ENCODE measurements at regions not wholly inside any gene's neighbourhood (a gene's known extent, or its start where the extent isn't known, plus 50 kb on each side); places are given as distances from the start of the nearest gene placed in this dataset.

- Histone ChIP-seq H3K4me3 (ENCODE audit: low read length) (no peak overlapping the region), H3K27me3 (ENCODE audit: insufficient read depth, low read depth, low read length) (no peaks in the 10 kb centered on the region), H3K9ac (ENCODE audit: low read length) (no peak overlapping the region), H3K36me3 (ENCODE audit: insufficient read depth, low read length) (no peaks in the 10 kb centered on the region), H3K79me2 (replicated peaks; ENCODE audit: insufficient read depth, low read length) (no peaks in the 10 kb centered on the region), H3K4me2 (ENCODE audit: low read length) (no peak overlapping the region), H2AFZ (ENCODE audit: low read depth, low read length) (no peak overlapping the region), H3K9me2 (ENCODE audit: insufficient read depth, low read length) (no peaks in the 10 kb centered on the region), H3F3A (ENCODE audit: insufficient read depth, low read length, poor library complexity, severe bottlenecking) (no peaks in the 10 kb centered on the region), H3K27ac (ENCODE audit: low read length) (no peak overlapping the region), H4K20me1 (ENCODE audit: insufficient read depth) (no peaks in the 10 kb centered on the region), H3K9me3 (ENCODE audit: low read length) (peaks cover 3% of the 10 kb centered on the region)
- TF ChIP-seq EZH2 (IDR thresholded peaks at IDR 0.05; ENCODE audit: borderline replicate concordance, insufficient read depth, low read length, poor library complexity, severe bottlenecking), result no peak
- TF ChIP-seq TAF1 (IDR thresholded peaks at IDR 0.05; ENCODE audit: low read depth), result no peak
- TF ChIP-seq CTCF (IDR thresholded peaks at IDR 0.05; ENCODE audit: poor library complexity, severe bottlenecking), result no peak
- TF ChIP-seq MXI1 (conservative IDR thresholded peaks at IDR 0.05; ENCODE audit: poor library complexity, severe bottlenecking), result no peak
- no peak for TF ChIP-seq RAD21 (conservative IDR thresholded peaks at IDR 0.05)
- no peak for TF ChIP-seq POLR2AphosphoS5 (IDR thresholded peaks at IDR 0.05)
- TF ChIP-seq EP300 (conservative IDR thresholded peaks at IDR 0.05; ENCODE audit: poor library complexity, severe bottlenecking), result no peak
- TF ChIP-seq SMC3 (conservative IDR thresholded peaks at IDR 0.05; ENCODE audit: poor library complexity), result no peak
- no peak for TF ChIP-seq REST (IDR thresholded peaks at IDR 0.05; ENCODE audit: borderline replicate concordance)
These were observed 578.1 kb downstream of the AJAP1 start for GRCh38 chr1:5232537-5232936.

GRCh38 chr1:5231541-5232315 is 577.3 kb downstream of the AJAP1 start:
- H3F3A ChIP-seq (ENCODE audit: insufficient read depth, low read length, poor library complexity, severe bottlenecking), result no peaks in the 10 kb centered on the region
- TF ChIP-seq EP300 (conservative IDR thresholded peaks at IDR 0.05; ENCODE audit: poor library complexity, severe bottlenecking) (no peak), SMC3 (conservative IDR thresholded peaks at IDR 0.05; ENCODE audit: poor library complexity) (no peak), REST (IDR thresholded peaks at IDR 0.05; ENCODE audit: borderline replicate concordance) (no peak), EZH2 (IDR thresholded peaks at IDR 0.05; ENCODE audit: borderline replicate concordance, insufficient read depth, low read length, poor library complexity, severe bottlenecking) (no peak), MXI1 (conservative IDR thresholded peaks at IDR 0.05; ENCODE audit: poor library complexity, severe bottlenecking) (no peak), RAD21 (conservative IDR thresholded peaks at IDR 0.05) (no peak), TAF1 (IDR thresholded peaks at IDR 0.05; ENCODE audit: low read depth) (no peak), CTCF (IDR thresholded peaks at IDR 0.05; ENCODE audit: poor library complexity, severe bottlenecking) (no peak), POLR2AphosphoS5 (IDR thresholded peaks at IDR 0.05) (no peak)

More at GRCh38 chr1:5231541-5232315, 577.3 kb downstream of the AJAP1 start:
- H3K27me3 ChIP-seq (ENCODE audit: insufficient read depth, low read depth, low read length), result no peaks in the 10 kb centered on the region
- no peak overlapping the region for H3K4me2 ChIP-seq (ENCODE audit: low read length)
- no peaks in the 10 kb centered on the region for H3K79me2 ChIP-seq (replicated peaks; ENCODE audit: insufficient read depth, low read length)
- H3K4me3 ChIP-seq (ENCODE audit: low read length), result no peak overlapping the region
- no peaks in the 10 kb centered on the region for H3K9me2 ChIP-seq (ENCODE audit: insufficient read depth, low read length)
- no peaks in the 10 kb centered on the region for H3K36me3 ChIP-seq (ENCODE audit: insufficient read depth, low read length)
- H2AFZ ChIP-seq (ENCODE audit: low read depth, low read length), result no peak overlapping the region
- H3K9me3 ChIP-seq (ENCODE audit: low read length), result peaks cover 3% of the 10 kb centered on the region
- H3K27ac ChIP-seq (ENCODE audit: low read length), result no peak overlapping the region
- no peaks in the 10 kb centered on the region for H4K20me1 ChIP-seq (ENCODE audit: insufficient read depth)
- H3K9ac ChIP-seq (ENCODE audit: low read length), result no peak overlapping the region
